ENCODE measurements at regions not wholly inside any gene's neighbourhood (a gene's known extent, or its start where the extent isn't known, plus 50 kb on each side); places are given as distances from the start of the nearest gene placed in this dataset.

- in situ Hi-C loops (cut with MboI) (loop anchor here (10.0 kb wide), 1 partner anchor 280 kb away; no protein-coding TSS in a partner anchor), intact Hi-C loops (cut with micrococcal nuclease) (loop anchor here (1.0 to 10.0 kb wide), 2 partner anchors 156 to 280 kb away; no protein-coding TSS in a partner anchor)
- Histone ChIP-seq H3K9me3 (replicated peaks; ENCODE audit: control insufficient read depth, insufficient read depth, low read depth, low read length) (no peaks in the 10 kb centered on the region), H3K27ac (ENCODE audit: extremely low read depth, low read depth, low read length) (no peak overlapping the region), H3K4me3 (no peak overlapping the region), H3K4me1 (replicated peaks in 1 of 2; ENCODE audit: control insufficient read depth in 2 of 2, insufficient read depth in 2 of 2, low read length in 2 of 2) (peaks cover 5 to 9% of the 10 kb centered on the region in 2 experiments; a peak in 2 of 5 replicates), H3K79me2 (ENCODE audit: control insufficient read depth, insufficient read depth, low read length) (no peaks in the 10 kb centered on the region), H3K9ac (ENCODE audit: insufficient read depth in 1 of 2, low read depth in 2 of 2, low read length in 2 of 2) (no peak overlapping the region), H3K36me3 (ENCODE audit: control insufficient read depth, insufficient read depth, low read length) (no peaks in the 10 kb centered on the region), H3K9me1 (ENCODE audit: control insufficient read depth, insufficient read depth, low read length) (no peaks in the 10 kb centered on the region), H3K27me3 (ENCODE audit: control insufficient read depth in 2 of 2, insufficient read depth in 2 of 2, low read length in 2 of 2) (peaks cover 14 to 25% of the 10 kb centered on the region in 2 experiments; a peak in 4 of 5 replicates), H3K4me2 (ENCODE audit: insufficient read depth, low read length) (no peak overlapping the region), H4K20me1 (replicated peaks; ENCODE audit: control insufficient read depth, insufficient read depth, low read length) (no peaks in the 10 kb centered on the region; the same call in 1 of the 2 replicates), H2AFZ (ENCODE audit: low read depth, low read length) (no peak overlapping the region)
- DNase-seq (ENCODE audit: extremely low read depth in 1 of 4, low spot score in 3 of 4) (peak; percentile 68 to 79 (median 70)), FAIRE-seq (peak; percentile 91), ATAC-seq (peak; percentile 91)
- no TSS peak for BruUV-seq (replicated peaks)
- POLR2A ChIA-PET = interaction anchor here (0.6 to 1.4 kb wide), 6 partner anchors 22 to 158 kb away, joined by 3 to 4 read pairs (median 3); no protein-coding TSS in a partner anchor
- CTCF ChIA-PET (ENCODE audit: low intra/inter-chr PET ratio) = interaction anchor here (0.6 to 4.5 kb wide), 5 partner anchors 154 to 285 kb away, joined by 4 to 39 read pairs (median 6); no protein-coding TSS in a partner anchor
- 0% methylated on average over 4 of the region's 4 CpGs for WGBS (ENCODE audit: insufficient coverage, low coverage, missing lambda C conversion rate)
- TF ChIP-seq SMC3 (conservative IDR thresholded peaks at IDR 0.05; ENCODE audit: insufficient read depth, low read depth, low read length) = peak; percentile 92
- TF ChIP-seq CTBP1 (IDR thresholded peaks at IDR 0.05; ENCODE audit: borderline replicate concordance) = no peak
- peak; percentile 89 for TF ChIP-seq REST (IDR thresholded peaks at IDR 0.05; ENCODE audit: borderline replicate concordance)
- no peak for TF ChIP-seq REST (CRISPR knock-in tag; IDR thresholded peaks at IDR 0.05; ENCODE audit: low read depth)
- TF ChIP-seq PCBP1 (IDR thresholded peaks at IDR 0.05; ENCODE audit: low read depth, low read length, poor library complexity, severe bottlenecking) = no peak
- peak; percentile 81 to 94 for TF ChIP-seq RAD21 (CRISPR knock-in tag; conservative IDR thresholded peaks at IDR 0.05 in 1 of 2, IDR thresholded peaks at IDR 0.05 in 1 of 2)
- no peak for TF ChIP-seq NFIC (IDR thresholded peaks at IDR 0.05)
- TF ChIP-seq ATF2 (CRISPR knock-in tag; IDR thresholded peaks at IDR 0.05) = no peak
- TF ChIP-seq KLF16 (IDR thresholded peaks at IDR 0.05) = peak; percentile 38; the same call in 1 of the 2 replicates
- TF ChIP-seq CC2D1A (IDR thresholded peaks at IDR 0.05) = 0 out of 2 replicates have a peak, but pooled peaks have one; percentile 59
- TF ChIP-seq XRCC5 (IDR thresholded peaks at IDR 0.05; ENCODE audit: low read depth, low read length) = 0 out of 2 replicates have a peak, but pooled peaks have one; percentile 33
- TF ChIP-seq ATF7 (IDR thresholded peaks at IDR 0.05) = 0 out of 2 replicates have a peak, but pooled peaks have one; percentile 13
Measured at GRCh38 chr15:79184465-79184892, 93.9 kb upstream of the RASGRF1 start.
